WTC11 (cell line): ENCODE measurements at regions not wholly inside any gene's neighbourhood (a gene's known extent, or its start where the extent isn't known, plus 50 kb on each side); places are given as distances from the start of the nearest gene placed in this dataset.

ENCODE experiments used
- CTCF ChIP-seq: fragments of 200-600 bp; IDR thresholded peaks from 2 replicates; pipeline ENCODE4 v1.8.0; 2022; ENCODE audit warnings: antibody characterized with exemption
- ZBTB43 ChIP-seq: sonication (generic); formaldehyde crosslinking; IDR thresholded peaks from 2 replicates; pipeline ENCODE4 v1.8.1; 2023; ENCODE audit warnings: mild to moderate bottlenecking, missing genetic modification reagents

GRCh38 chr16:48680881-48681280 is 70.9 kb upstream of the N4BP1 start:
- TF ChIP-seq CTCF (no peak), ZBTB43 (CRISPR knock-in tag) (no peak)
